HEK293T (cell line): ENCODE measurements at regions not wholly inside any gene's neighbourhood (a gene's known extent, or its start where the extent isn't known, plus 50 kb on each side); places are given as distances from the start of the nearest gene placed in this dataset.

Experiments used
- BHLHE40 ChIP-seq: fragments of 450-650 bp; IDR thresholded peaks from 2 replicates; pipeline ENCODE4 v1.6.1; 2016; ENCODE audit warnings: mild to moderate bottlenecking, moderate library complexity, borderline replicate concordance
- ELF4 ChIP-seq: fragments of 450-650 bp; IDR thresholded peaks from 2 replicates; pipeline ENCODE4 v1.6.1; 2017; ENCODE audit warnings: antibody characterized with exemption
- SP1 ChIP-seq: fragments of 450-650 bp; IDR thresholded peaks from 2 replicates; pipeline ENCODE4 v1.6.1; 2017

DNA sequence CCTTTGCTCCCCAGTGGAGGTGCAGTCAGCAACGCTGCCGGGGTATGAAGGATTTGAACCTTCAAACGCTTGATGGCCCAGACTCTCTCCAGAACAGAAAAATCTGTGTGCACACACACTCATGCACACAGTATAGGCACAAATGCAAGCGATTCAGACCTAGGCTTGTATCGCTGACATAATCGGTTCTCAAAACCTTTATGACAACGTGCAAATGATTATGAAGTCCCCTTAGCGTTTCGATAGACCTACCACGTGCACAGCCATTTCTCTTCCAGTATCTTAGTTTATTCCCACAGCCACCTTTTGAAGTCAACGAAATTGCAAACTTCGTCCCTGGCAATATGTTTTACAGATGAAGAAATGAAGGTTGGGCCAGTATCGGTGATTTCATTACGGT is 138.9 kb upstream of the MYCN start:
- no peak for TF ChIP-seq BHLHE40
- no peak for TF ChIP-seq SP1
- TF ChIP-seq ELF4 = no peak
